Adrenal gland (tissue), 9 donors: ENCODE measurements at regions not wholly inside any gene's neighbourhood (a gene's known extent, or its start where the extent isn't known, plus 50 kb on each side); places are given as distances from the start of the nearest gene placed in this dataset.

ENCODE experiments used
- DNase-seq, 7 donors: peaks; one replicate each; pipeline ENCODE4 v3.0.0-alpha.2; 2019 to 2020
- H3K27ac ChIP-seq, 5 donors: fragments of 200-600 bp; sonication (generic) in 4 of 5; 1 replicate in 3 of 5; 2 replicates in 2 of 5; pipeline versions ENCODE4 v1.5.1 to v1.8.0; 2016 to 2020; ENCODE audit warnings: mild to moderate bottlenecking in 1 of 5
- H3K27me3 ChIP-seq: fragments of 200-600 bp; 2 replicates; pipeline ENCODE4 v1.8.0; 2021
- H3K36me3 ChIP-seq, 2 donors: fragments of 200-600 bp; replicated peaks in 1 of 2; 1 replicate in 1 of 2; 2 replicates in 1 of 2; pipeline versions ENCODE4 v1.5.1 to v1.8.0; 2018 to 2022
- H3K4me1 ChIP-seq, 2 donors: fragments of 200-600 bp; replicated peaks in 1 of 2; 1 replicate in 1 of 2; 2 replicates in 1 of 2; pipeline versions ENCODE4 v1.5.1 to v1.8.0; 2018 to 2021
- H3K4me3 ChIP-seq, 4 donors: fragments of 200-600 bp; sonication (generic) in 3 of 4; one replicate each; pipeline ENCODE4 v1.5.1; 2016 to 2018
- H3K9me3 ChIP-seq, 3 donors: fragments of 200-600 bp; sonication (generic) in 1 of 3; replicated peaks in 1 of 3; 1 replicate in 2 of 3; 2 replicates in 1 of 3; pipeline versions ENCODE4 v1.5.1 to v1.8.0; 2016 to 2021
- CTCF ChIP-seq, 6 experiments: fragments of 450-650 bp in 4 of 6; fragments of 200-600 bp in 2 of 6; sonication (generic) in 1 of 6; IDR thresholded peaks; 1 replicate in 5 of 6; 2 replicates in 1 of 6; pipeline versions ENCODE4 v1.5.1 to v1.8.0; 2016 to 2021; ENCODE audit warnings: antibody characterized with exemption in 6 of 6, mild to moderate bottlenecking in 2 of 6, moderate library complexity in 1 of 6
- POLR2A ChIP-seq, 2 donors: fragments of 450-650 bp; IDR thresholded peaks; one replicate each; pipeline ENCODE4 v1.6.1; 2017; ENCODE audit warnings: antibody characterized with exemption in 2 of 2, mild to moderate bottlenecking in 2 of 2, moderate library complexity in 1 of 2
- WGBS, 4 donors: extraction: QIAGEN DNeasy Blood & Tissue Kit in 2 of 4; methylation state at CpG; one replicate each; pipeline versions ENCODE4 v1.1.5 to v1.1.7; 2013 to 2017; 5-methylcytosine and 5-hydroxymethylcytosine counted together
- intact Hi-C, 2 donors: fragments of 100-400 bp; cut with DNase I; formaldehyde crosslinking; loops; one replicate each; pipeline versions ENCODE4 v1.14.1 to v1.15.0; 2022 to 2023
- donor health status: healthy with polysubstance abuse.
- donor health status: Bipolar disorder and iron deficiency.
- donor health status: DM: yes; HTN: yes; CAD: no.
- donor health status: DM: no; HTN: no; CAD: no.
- donor health status: DM: no; HTN: no; CAD: no.

- TF ChIP-seq POLR2A (IDR thresholded peaks at IDR 0.05) (no peak), CTCF (IDR thresholded peaks at IDR 0.05) (no peak)
- H3K4me3 ChIP-seq, result no peak overlapping the region
- DNase-seq, result no peak
- intact Hi-C loops, result no loop called here
- H3K9me3 ChIP-seq, result no peaks in the 10 kb centered on the region
- H3K27me3 ChIP-seq, result no peaks in the 10 kb centered on the region
- H3K4me1 ChIP-seq, result no peaks in the 10 kb centered on the region
- 68 to 80% (median 74%) methylated on average over 2 of the region's 2 CpGs for WGBS, 4 donors
- H3K27ac ChIP-seq, result no peak overlapping the region
- H3K36me3 ChIP-seq, result no peaks in the 10 kb centered on the region
These were observed 164.3 kb upstream of the PRDM9 start for GRCh38 chr5:23343121-23343520.

GRCh38 chr5:23332650-23333251 lies 174.7 kb upstream of the PRDM9 start:
- WGBS, 4 donors, result 6 to 20% (median 17%) methylated on average over 1 of the region's 1 CpG
- H3K4me3 ChIP-seq, result no peak overlapping the region
- no peak overlapping the region for H3K27ac ChIP-seq
- H3K36me3 ChIP-seq, result no peaks in the 10 kb centered on the region
- intact Hi-C loops, result no loop called here
- no peaks in the 10 kb centered on the region for H3K4me1 ChIP-seq
- TF ChIP-seq CTCF (IDR thresholded peaks at IDR 0.05) (peak in 1 of 6 experiments; percentile 8), POLR2A (IDR thresholded peaks at IDR 0.05) (no peak)
- DNase-seq, result no peak
- no peaks in the 10 kb centered on the region for H3K27me3 ChIP-seq
- H3K9me3 ChIP-seq, result no peaks in the 10 kb centered on the region

- 51 to 69% (median 60%) methylated on average over 3 of the region's 3 CpGs for WGBS, 4 donors
These were observed 176.7 kb upstream of the PRDM9 start for GRCh38 chr5:23330726-23331125.

GRCh38 chr5:23319901-23320300 lies 187.5 kb upstream of the PRDM9 start:
- Histone ChIP-seq H3K9me3 (no peaks in the 10 kb centered on the region), H3K27me3 (no peaks in the 10 kb centered on the region), H3K4me3 (no peak overlapping the region), H3K27ac (no peak overlapping the region), H3K36me3 (no peaks in the 10 kb centered on the region), H3K4me1 (no peaks in the 10 kb centered on the region)
- no peak for DNase-seq
- WGBS, 4 donors, result 71 to 84% (median 80%) methylated on average over 3 of the region's 3 CpGs
- TF ChIP-seq CTCF (IDR thresholded peaks at IDR 0.05) (no peak), POLR2A (IDR thresholded peaks at IDR 0.05) (no peak)
- intact Hi-C loops, result no loop called here

More at GRCh38 chr5:23330726-23331125, 176.7 kb upstream of the PRDM9 start:
- DNase-seq, result no peak
- Histone ChIP-seq H3K4me1 (no peaks in the 10 kb centered on the region), H3K4me3 (no peak overlapping the region), H3K36me3 (no peaks in the 10 kb centered on the region), H3K9me3 (no peaks in the 10 kb centered on the region), H3K27me3 (no peaks in the 10 kb centered on the region), H3K27ac (no peak overlapping the region)
- no peak for TF ChIP-seq POLR2A (IDR thresholded peaks at IDR 0.05)
- no peak for TF ChIP-seq CTCF (IDR thresholded peaks at IDR 0.05)
- intact Hi-C loops, result no loop called here
